Neural progenitor cell (in vitro differentiated cells): ENCODE measurements at regions not wholly inside any gene's neighbourhood (a gene's known extent, or its start where the extent isn't known, plus 50 kb on each side); places are given as distances from the start of the nearest gene placed in this dataset.

Experiments
- CTCF ChIP-seq: fragments of 200-600 bp; sonication (generic); IDR thresholded peaks from 2 replicates; pipeline ENCODE4 v1.5.1; 2017; ENCODE audit warnings: antibody characterized with exemption, mild to moderate bottlenecking
- EZH2 ChIP-seq: fragments of 200-600 bp; sonication (generic); IDR thresholded peaks from 2 replicates; pipeline ENCODE4 v1.6.1; 2017; ENCODE audit warnings: antibody characterized with exemption, mild to moderate bottlenecking, moderate library complexity
- EZH2phosphoT487 ChIP-seq: fragments of 200-600 bp; sonication (generic); IDR thresholded peaks from 2 replicates; pipeline ENCODE4 v1.6.1; 2017; ENCODE audit warnings: antibody characterized with exemption

DNA sequence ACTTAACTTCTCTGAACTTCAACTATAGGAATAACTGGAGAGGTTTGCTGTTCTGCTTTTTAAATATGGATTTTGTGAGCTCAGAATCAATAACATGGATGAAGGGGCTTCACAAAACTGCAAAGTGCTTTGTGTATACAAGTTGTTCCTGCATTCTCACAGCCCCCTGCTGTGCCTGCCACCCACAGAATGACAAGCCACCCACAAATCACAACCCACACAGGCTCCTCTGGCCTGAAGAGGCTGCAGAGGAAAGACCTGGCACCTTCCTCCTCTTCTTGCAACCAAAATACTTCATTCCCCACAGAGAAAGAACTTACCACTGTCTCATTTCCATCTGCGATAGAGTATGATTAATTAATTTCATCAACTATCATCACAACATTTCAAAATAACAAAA is 106.7 kb upstream of the NHSL1 start:
- TF ChIP-seq CTCF (no peak), EZH2phosphoT487 (no peak), EZH2 (no peak)
